Thoracic aorta (tissue), 2 donors: ENCODE measurements at regions not wholly inside any gene's neighbourhood (a gene's known extent, or its start where the extent isn't known, plus 50 kb on each side); places are given as distances from the start of the nearest gene placed in this dataset.

Source experiments
- ATAC-seq: fragments of 150-250 bp; one replicate; pipeline ENCODE4 v1.8.0; 2017; ENCODE audit warnings: low read depth; ENCODE audit not compliant: insufficient number of reproducible peaks, low FRiP score
- DNase-seq: peaks from one replicate; pipeline ENCODE4 v3.0.0-alpha.2; 2020; ENCODE audit warnings: low spot score
- H3K27ac ChIP-seq, 2 donors: fragments of 200-600 bp; sonication (generic); 1 replicate in 1 of 2; 2 replicates in 1 of 2; pipeline ENCODE4 v1.5.1; 2016; ENCODE audit warnings: mild to moderate bottlenecking in 2 of 2, moderate library complexity in 2 of 2
- H3K27me3 ChIP-seq: fragments of 200-600 bp; sonication (generic); replicated peaks from 2 replicates; pipeline ENCODE4 v1.6.0; 2016; ENCODE audit warnings: mild to moderate bottlenecking; ENCODE audit not compliant: insufficient read depth
- H3K36me3 ChIP-seq: fragments of 200-600 bp; sonication (generic); one replicate; pipeline ENCODE4 v1.5.1; 2016
- H3K4me1 ChIP-seq, 2 donors: fragments of 200-600 bp; sonication (generic); 1 replicate in 1 of 2; 2 replicates in 1 of 2; pipeline versions ENCODE4 v1.5.1 to v1.6.0; 2016; ENCODE audit warnings: low read depth in 2 of 2, mild to moderate bottlenecking in 1 of 2; ENCODE audit not compliant: control insufficient read depth in 1 of 2
- H3K4me3 ChIP-seq: fragments of 200-600 bp; sonication (generic); 2 replicates; pipeline ENCODE4 v1.5.1; 2016; ENCODE audit warnings: mild to moderate bottlenecking
- H3K9me3 ChIP-seq: fragments of 200-600 bp; sonication (generic); 2 replicates; pipeline ENCODE4 v1.5.1; 2016
- TF ChIP-seq, protein P1 (sequence below): fragments of 200-600 bp; sonication (generic); IDR thresholded peaks from one replicate; pipeline ENCODE4 v1.5.1; 2019; ENCODE audit warnings: antibody characterized with exemption

DNA sequence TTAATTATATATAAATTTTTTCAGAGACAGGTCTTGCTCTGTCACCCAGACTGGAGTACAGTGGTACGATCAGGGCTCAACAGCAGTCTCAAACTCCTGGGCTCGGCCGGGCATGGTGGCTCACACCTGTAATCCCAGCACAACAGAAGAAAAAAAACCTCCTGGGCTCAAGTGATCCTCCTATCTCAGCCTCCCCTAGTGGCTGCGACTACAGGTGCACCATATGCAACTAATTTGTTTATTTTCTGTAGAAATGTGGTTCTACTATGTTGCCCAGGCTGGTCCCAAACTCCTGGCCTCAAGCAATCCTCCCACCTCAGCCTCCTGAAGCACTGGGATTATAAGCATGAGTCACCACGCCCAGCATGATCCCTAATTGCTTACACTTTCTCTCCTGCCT, 56.1 kb upstream of the SLC35C1 start:
- Histone ChIP-seq H3K4me3 (no peak overlapping the region), H3K9me3 (no peaks in the 10 kb centered on the region), H3K27ac (no peak overlapping the region), H3K36me3 (no peaks in the 10 kb centered on the region), H3K4me1 (peaks cover 16 to 57% of the 10 kb centered on the region in 2 donors), H3K27me3 (no peaks in the 10 kb centered on the region)
- TF ChIP-seq, protein P1, sequence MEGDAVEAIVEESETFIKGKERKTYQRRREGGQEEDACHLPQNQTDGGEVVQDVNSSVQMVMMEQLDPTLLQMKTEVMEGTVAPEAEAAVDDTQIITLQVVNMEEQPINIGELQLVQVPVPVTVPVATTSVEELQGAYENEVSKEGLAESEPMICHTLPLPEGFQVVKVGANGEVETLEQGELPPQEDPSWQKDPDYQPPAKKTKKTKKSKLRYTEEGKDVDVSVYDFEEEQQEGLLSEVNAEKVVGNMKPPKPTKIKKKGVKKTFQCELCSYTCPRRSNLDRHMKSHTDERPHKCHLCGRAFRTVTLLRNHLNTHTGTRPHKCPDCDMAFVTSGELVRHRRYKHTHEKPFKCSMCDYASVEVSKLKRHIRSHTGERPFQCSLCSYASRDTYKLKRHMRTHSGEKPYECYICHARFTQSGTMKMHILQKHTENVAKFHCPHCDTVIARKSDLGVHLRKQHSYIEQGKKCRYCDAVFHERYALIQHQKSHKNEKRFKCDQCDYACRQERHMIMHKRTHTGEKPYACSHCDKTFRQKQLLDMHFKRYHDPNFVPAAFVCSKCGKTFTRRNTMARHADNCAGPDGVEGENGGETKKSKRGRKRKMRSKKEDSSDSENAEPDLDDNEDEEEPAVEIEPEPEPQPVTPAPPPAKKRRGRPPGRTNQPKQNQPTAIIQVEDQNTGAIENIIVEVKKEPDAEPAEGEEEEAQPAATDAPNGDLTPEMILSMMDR = peak; percentile 14
- DNase-seq (no peak), ATAC-seq (no peak)

DNA sequence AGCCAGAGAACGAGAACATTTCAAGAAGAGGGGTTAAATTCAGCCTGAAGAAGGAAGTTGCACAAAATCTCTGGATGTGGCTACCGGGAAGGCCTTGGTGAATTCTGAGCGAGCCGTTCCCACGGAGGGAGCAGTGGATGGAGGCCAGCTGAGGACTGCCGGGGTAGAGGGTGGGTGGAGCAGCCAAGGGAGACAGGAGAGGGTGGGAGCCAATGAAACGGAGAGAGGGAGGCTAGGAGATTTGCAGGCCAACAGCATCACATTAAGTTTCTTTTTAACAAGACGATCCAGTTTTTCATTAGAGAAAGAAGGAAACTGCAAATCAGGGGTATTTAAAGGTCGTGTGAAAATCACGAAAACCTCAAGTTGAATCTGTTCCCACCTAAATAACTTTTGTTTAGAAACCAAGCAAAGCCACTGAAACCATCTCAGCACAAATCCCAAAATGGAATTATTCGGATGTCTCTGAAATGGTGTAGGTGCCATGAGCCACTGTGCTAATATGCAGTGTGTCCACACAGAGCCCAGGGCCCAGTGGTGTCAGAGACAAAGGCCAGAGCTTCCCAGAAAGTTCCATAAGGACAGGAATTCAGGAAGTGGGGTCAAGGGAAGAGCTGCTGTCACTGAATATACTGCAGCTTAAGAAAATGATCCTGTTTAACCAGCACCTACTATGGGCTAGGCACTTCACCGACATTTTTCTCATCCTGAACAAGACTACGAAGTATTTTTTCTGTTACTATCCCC, 59.7 kb upstream of the SLC35C1 start:
- peak; percentile 59 for ATAC-seq
- DNase-seq = no peak
- H3K9me3 ChIP-seq = no peaks in the 10 kb centered on the region

DNA sequence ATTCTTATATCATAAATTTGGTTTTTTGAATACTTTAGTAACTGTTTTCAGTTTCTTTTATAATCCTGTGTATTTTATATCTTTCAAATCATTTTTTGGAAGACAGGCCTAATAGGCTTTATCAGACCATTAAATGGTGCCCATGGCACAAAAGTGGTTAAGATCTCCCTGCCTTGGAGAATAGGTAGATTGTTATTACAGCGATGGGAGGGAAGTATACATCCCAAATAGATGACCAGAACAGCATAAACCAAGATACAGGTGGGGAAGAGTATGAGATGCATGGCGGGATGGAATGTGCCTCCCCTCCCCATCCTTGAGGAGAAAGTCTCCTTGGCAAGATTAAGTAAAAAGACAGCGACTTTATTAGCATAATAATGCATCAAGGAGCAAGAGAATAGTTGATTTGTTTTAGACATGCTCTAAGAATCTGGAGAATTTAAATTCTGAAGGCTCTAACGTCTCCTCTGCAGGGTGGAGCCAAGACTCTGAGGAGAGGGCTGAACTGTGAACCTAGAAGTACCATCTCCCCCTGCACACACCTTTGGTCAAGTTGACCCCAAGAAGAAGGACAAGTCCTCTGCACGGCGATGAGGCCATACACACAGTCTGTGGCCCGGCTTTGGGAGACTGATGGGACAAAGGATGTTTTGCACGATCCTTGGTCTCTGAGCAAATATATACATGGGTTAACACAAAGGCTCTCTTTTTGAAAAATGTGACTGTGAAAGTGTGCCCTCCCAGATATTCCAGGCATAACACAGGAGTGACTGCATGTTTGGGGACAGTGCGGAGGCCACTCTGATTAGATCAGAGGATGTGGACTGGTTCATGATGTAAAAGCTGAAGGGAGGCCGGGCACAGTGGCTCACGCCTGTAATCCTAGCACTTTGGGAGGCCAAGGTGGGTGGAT, 61.1 kb upstream of the SLC35C1 start:
- no peaks in the 10 kb centered on the region for H3K9me3 ChIP-seq
- DNase-seq (no peak), ATAC-seq (no peak)
- H3K27ac ChIP-seq = peak overlapping the region; percentile 85 to 86
- no peak overlapping the region for H3K4me3 ChIP-seq
- H3K4me1 ChIP-seq = peaks cover 14 to 38% of the 10 kb centered on the region in 2 donors
- TF ChIP-seq, protein P1 = no peak
- no peaks in the 10 kb centered on the region for H3K36me3 ChIP-seq
- no peaks in the 10 kb centered on the region for H3K27me3 ChIP-seq

More for the DNA sequence above, 59.7 kb upstream of the SLC35C1 start:
- TF ChIP-seq, protein P1 = no peak
- no peaks in the 10 kb centered on the region for H3K27me3 ChIP-seq
- H3K27ac ChIP-seq = peak overlapping the region; percentile 85 to 86
- peaks cover 14 to 42% of the 10 kb centered on the region in 2 donors for H3K4me1 ChIP-seq
- no peaks in the 10 kb centered on the region for H3K36me3 ChIP-seq
- H3K4me3 ChIP-seq = peak overlapping the region; percentile 36

DNA sequence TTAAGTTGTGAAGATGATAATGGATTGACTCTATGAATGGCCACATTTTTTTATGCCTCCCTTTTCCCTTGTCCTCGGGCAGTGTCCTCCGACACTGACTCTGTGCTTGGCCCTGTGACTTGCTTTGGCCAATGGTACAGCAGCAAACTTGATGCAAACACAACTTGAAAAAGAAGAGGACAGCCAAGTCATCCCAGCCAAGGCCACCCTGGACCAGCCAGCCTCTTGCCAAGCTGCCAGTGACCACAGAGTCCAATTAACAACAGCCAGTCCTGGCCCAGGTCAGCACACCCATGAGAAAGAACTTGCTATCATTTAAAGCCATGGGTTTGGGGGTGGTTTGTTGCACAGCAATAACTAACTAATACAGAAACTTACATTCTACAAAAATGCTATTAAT, 63.4 kb upstream of the SLC35C1 start:
- DNase-seq (no peak), ATAC-seq (no peak)
- Histone ChIP-seq H3K4me1 (peaks cover 11 to 25% of the 10 kb centered on the region in 2 donors), H3K4me3 (no peak overlapping the region), H3K27ac (no peak overlapping the region), H3K27me3 (no peaks in the 10 kb centered on the region), H3K36me3 (no peaks in the 10 kb centered on the region), H3K9me3 (no peaks in the 10 kb centered on the region)
- TF ChIP-seq, protein P1 = no peak

DNA sequence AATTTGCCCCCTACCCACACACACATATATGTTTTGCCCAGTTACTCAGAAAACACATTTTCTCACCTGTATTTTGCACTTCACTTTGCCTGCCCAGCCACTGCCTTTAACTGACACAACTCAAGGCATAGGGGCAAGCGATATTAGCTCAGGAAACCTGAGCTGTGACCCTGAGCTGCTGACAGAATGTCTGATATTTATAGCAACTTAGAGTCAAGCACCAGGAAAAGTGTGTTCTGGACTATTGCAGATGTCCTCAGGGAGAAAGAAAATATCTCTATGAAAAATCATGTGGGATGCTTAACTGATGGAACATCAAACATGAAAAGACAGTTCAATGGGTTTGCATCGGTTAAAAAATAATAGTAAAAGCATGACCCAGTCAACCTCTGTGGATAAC, 63.9 kb upstream of the SLC35C1 start:
- TF ChIP-seq, protein P1 = no peak
- H3K9me3 ChIP-seq = no peaks in the 10 kb centered on the region
- H3K27me3 ChIP-seq = no peaks in the 10 kb centered on the region
- ATAC-seq (no peak), DNase-seq (no peak)
- H3K27ac ChIP-seq = no peak overlapping the region
- no peaks in the 10 kb centered on the region for H3K36me3 ChIP-seq
- H3K4me1 ChIP-seq = peaks cover 7 to 19% of the 10 kb centered on the region in 2 donors
- H3K4me3 ChIP-seq = no peak overlapping the region
